Calu3 (cell line): ENCODE measurements at regions not wholly inside any gene's neighbourhood (a gene's known extent, or its start where the extent isn't known, plus 50 kb on each side); places are given as distances from the start of the nearest gene placed in this dataset.

Experiments used
- BruUV-seq: library from RNA; stranded (reverse); fragments of 400-500 nt; replicated peaks from 2 replicates; lab custom pipeline; 2021; lab: Mats Ljungman, UMichigan
- CTCF ChIA-PET: fragments of 300-600 bp; sonication (Branson Sonifier 250); formaldehyde crosslinking; loops from one replicate; lab custom pipeline; 2022; ENCODE audit warnings: antibody characterized with exemption; lab: Charles Lee
- DNase-seq: peaks from one replicate; pipeline ENCODE4 v3.0.0; 2022
- H3K27ac Mint-ChIP-seq: one replicate; pipeline ENCODE4 v1.8.0; 2022; ENCODE audit warnings: mixed read lengths; ENCODE audit not compliant: unreplicated experiment
- H3K27me3 Mint-ChIP-seq: one replicate; pipeline ENCODE4 v1.8.0; 2022; ENCODE audit warnings: mixed read lengths; ENCODE audit not compliant: unreplicated experiment
- H3K36me3 Mint-ChIP-seq: one replicate; pipeline ENCODE4 v1.8.0; 2022; ENCODE audit warnings: mild to moderate bottlenecking, moderate library complexity, mixed read lengths; ENCODE audit not compliant: insufficient read depth, unreplicated experiment
- H3K4me1 Mint-ChIP-seq: one replicate; pipeline ENCODE4 v1.8.0; 2022; ENCODE audit warnings: mild to moderate bottlenecking, low read depth, mixed read lengths; ENCODE audit not compliant: unreplicated experiment
- H3K4me3 Mint-ChIP-seq: one replicate; pipeline ENCODE4 v1.8.0; 2022; ENCODE audit warnings: mild to moderate bottlenecking, low read depth, moderate library complexity, mixed read lengths; ENCODE audit not compliant: unreplicated experiment
- H3K9me3 Mint-ChIP-seq: one replicate; pipeline ENCODE4 v1.8.0; 2022; ENCODE audit warnings: low read depth, mixed read lengths; ENCODE audit not compliant: unreplicated experiment
- intact Hi-C: fragments of 100-400 bp; cut with micrococcal nuclease; formaldehyde crosslinking; loops from one replicate; pipeline ENCODE4 v1.10.0; 2022; ENCODE audit not compliant: unreplicated experiment
- TF ChIP-seq, protein P1 (sequence below): fragments of 200-600 bp; IDR thresholded peaks from one replicate; pipeline ENCODE4 v1.8.0; 2022; ENCODE audit warnings: antibody characterized with exemption; ENCODE audit not compliant: unreplicated experiment

DNA sequence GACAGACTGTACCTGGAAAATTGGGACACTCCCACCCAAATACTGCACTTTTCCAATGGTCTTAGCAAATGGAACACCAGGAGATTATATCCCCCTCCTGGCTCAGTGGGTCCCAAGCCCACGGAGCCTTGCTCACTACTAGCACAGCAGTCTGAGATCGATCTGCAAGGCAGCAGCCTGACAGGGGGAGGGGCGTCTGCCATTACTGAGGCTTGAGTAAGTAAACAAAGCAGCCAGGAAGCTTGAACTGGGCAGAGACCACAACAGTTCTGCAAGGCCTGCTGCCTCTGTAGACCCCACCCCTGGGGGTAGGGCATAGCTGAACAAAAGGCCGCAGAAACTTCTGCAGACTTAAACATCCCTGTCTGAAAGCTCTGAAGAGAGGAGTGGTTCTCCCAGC lies 260.0 kb upstream of the ST8SIA4 start:
- no peaks in the 10 kb centered on the region for H3K36me3 Mint-ChIP-seq
- H3K27me3 Mint-ChIP-seq, result no peaks in the 10 kb centered on the region
- intact Hi-C loops, result no loop called here
- BruUV-seq, result no TSS peak
- DNase-seq, result no peak
- TF ChIP-seq, protein P1, sequence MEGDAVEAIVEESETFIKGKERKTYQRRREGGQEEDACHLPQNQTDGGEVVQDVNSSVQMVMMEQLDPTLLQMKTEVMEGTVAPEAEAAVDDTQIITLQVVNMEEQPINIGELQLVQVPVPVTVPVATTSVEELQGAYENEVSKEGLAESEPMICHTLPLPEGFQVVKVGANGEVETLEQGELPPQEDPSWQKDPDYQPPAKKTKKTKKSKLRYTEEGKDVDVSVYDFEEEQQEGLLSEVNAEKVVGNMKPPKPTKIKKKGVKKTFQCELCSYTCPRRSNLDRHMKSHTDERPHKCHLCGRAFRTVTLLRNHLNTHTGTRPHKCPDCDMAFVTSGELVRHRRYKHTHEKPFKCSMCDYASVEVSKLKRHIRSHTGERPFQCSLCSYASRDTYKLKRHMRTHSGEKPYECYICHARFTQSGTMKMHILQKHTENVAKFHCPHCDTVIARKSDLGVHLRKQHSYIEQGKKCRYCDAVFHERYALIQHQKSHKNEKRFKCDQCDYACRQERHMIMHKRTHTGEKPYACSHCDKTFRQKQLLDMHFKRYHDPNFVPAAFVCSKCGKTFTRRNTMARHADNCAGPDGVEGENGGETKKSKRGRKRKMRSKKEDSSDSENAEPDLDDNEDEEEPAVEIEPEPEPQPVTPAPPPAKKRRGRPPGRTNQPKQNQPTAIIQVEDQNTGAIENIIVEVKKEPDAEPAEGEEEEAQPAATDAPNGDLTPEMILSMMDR, result no peak
- H3K27ac Mint-ChIP-seq, result no peak overlapping the region
- CTCF ChIA-PET, result no interaction called here
- H3K4me3 Mint-ChIP-seq, result no peak overlapping the region
- peaks cover 3% of the 10 kb centered on the region for H3K9me3 Mint-ChIP-seq
- no peaks in the 10 kb centered on the region for H3K4me1 Mint-ChIP-seq

DNA sequence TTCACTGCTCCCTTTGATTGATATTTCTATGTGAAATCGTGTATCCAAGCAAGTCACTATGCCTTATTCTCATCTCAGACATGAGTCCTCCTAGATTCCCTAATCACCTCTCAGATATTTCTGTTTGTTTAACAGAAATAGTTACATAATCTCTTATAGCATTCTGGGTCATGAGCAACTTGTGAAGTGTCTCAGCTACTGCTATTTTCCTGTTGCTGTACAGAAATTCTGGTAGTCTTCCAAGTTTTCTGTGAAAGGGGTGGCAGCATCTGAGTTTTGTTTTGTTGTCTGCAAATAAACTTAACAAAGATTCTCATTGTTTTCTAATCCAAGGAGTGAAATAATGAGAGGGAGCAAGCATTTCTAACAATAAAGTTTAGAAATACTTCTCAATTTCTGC lies 256.9 kb upstream of the ST8SIA4 start:
- intact Hi-C loops, result no loop called here
- TF ChIP-seq, protein P1, result no peak
- BruUV-seq, result no TSS peak
- CTCF ChIA-PET, result no interaction called here
- Mint-ChIP-seq H3K4me3 (no peak overlapping the region), H3K27me3 (no peaks in the 10 kb centered on the region), H3K4me1 (no peaks in the 10 kb centered on the region), H3K9me3 (peaks cover 7% of the 10 kb centered on the region), H3K27ac (no peak overlapping the region), H3K36me3 (no peaks in the 10 kb centered on the region)
- DNase-seq, result no peak

DNA sequence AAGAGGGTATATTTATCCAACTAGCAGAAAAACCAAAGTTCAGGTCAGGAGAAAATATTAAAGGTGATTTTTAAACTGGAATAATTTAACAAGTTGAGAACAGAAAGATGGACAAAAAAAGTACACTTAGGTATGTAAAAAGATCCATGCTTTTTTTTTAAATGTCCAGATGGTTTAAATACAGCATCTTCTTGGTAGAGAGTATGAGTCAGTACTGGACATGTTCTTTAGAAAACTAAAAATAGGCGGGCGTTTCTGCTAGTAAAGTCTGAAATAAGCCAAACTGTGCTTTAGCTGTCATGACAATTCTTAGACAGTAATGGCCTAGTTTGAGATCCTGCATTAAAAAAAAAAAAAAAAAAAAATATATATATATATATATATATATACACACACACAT lies 255.9 kb upstream of the ST8SIA4 start:
- intact Hi-C loops, result no loop called here
- BruUV-seq, result no TSS peak
- Mint-ChIP-seq H3K9me3 (peaks cover 6% of the 10 kb centered on the region), H3K4me3 (no peak overlapping the region), H3K27ac (no peak overlapping the region), H3K36me3 (no peaks in the 10 kb centered on the region), H3K4me1 (no peaks in the 10 kb centered on the region), H3K27me3 (no peaks in the 10 kb centered on the region)
- TF ChIP-seq, protein P1, result no peak
- DNase-seq, result no peak
- CTCF ChIA-PET, result no interaction called here

DNA sequence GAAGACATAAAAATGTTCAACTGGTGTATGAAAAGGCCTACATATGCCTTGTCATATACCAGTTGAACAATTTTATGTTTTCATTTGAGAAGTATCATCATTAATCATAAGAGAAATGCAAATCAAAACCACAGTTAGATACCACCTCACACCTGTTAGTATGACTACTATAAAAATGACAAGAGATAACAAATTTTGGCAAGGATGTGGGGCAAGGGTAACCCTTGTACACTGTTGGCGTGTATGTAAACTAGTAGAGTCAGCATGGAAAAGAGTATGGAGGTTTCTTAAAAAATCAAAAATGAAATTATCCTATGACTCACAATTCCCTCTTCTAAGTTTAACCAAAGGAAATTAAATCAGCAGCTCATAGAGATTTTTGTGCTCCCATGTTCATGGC lies 250.4 kb upstream of the ST8SIA4 start:
- Mint-ChIP-seq H3K4me1 (no peaks in the 10 kb centered on the region), H3K27me3 (no peaks in the 10 kb centered on the region), H3K36me3 (no peaks in the 10 kb centered on the region), H3K27ac (no peak overlapping the region), H3K9me3 (peaks cover 4% of the 10 kb centered on the region), H3K4me3 (no peak overlapping the region)
- intact Hi-C loops, result no loop called here
- no TSS peak for BruUV-seq
- CTCF ChIA-PET, result no interaction called here
- DNase-seq, result no peak
- TF ChIP-seq, protein P1, result no peak
